HG02623 (cell line): ENCODE measurements at regions not wholly inside any gene's neighbourhood (a gene's known extent, or its start where the extent isn't known, plus 50 kb on each side); places are given as distances from the start of the nearest gene placed in this dataset.
"Not testable (repeated sequence)": the region's sequence is repeated elsewhere in the genome, so short reads cannot be mapped to it uniquely, and the experiment has no call there.

Experiments
- ATAC-seq: cut with Tn5 transposase; IDR thresholded peaks from one replicate; pipeline ENCODE4 v1.9.1; 2021; ENCODE audit warnings: moderate library complexity; ENCODE audit not compliant: unreplicated experiment

GRCh38 chr1:233435622-233436021 is 108.1 kb downstream of the MAP3K21 start:
- ATAC-seq, result no peak

- ATAC-seq, result no peak
Observed at GRCh38 chr1:233439721-233440120, 112.2 kb downstream of the MAP3K21 start.

GRCh38 chr1:233440951-233441401 is 113.5 kb downstream of the MAP3K21 start:
- no peak for ATAC-seq

GRCh38 chr1:233442026-233442780 is 114.7 kb downstream of the MAP3K21 start:
- no peak for ATAC-seq

GRCh38 chr1:233443040-233443760 is 115.7 kb downstream of the MAP3K21 start:
- no peak for ATAC-seq

GRCh38 chr1:233444484-233444883 is 117.0 kb downstream of the MAP3K21 start:
- ATAC-seq, result no peak

- ATAC-seq, result no peak
Observed at GRCh38 chr1:233445737-233446136, 118.2 kb downstream of the MAP3K21 start.

- no peak for ATAC-seq
Observed at GRCh38 chr1:233446935-233447334, 119.4 kb downstream of the MAP3K21 start.

- ATAC-seq, result no peak
Observed at GRCh38 chr1:233448109-233448689, 120.7 kb downstream of the MAP3K21 start.

- no peak for ATAC-seq
Observed at GRCh38 chr1:233452724-233453123, 125.2 kb downstream of the MAP3K21 start.

GRCh38 chr1:233453433-233454200 is 126.1 kb downstream of the MAP3K21 start:
- ATAC-seq, result no peak

- ATAC-seq, result peak; percentile 64
Observed at GRCh38 chr1:233459470-233459945, 132.0 kb downstream of the MAP3K21 start.

- ATAC-seq, result peak; percentile 14
Observed at GRCh38 chr1:233459968-233460367, 132.4 kb downstream of the MAP3K21 start.

- ATAC-seq, result no peak
Observed at GRCh38 chr1:233460692-233461091, 133.2 kb downstream of the MAP3K21 start.

GRCh38 chr1:233461847-233462246 is 134.3 kb downstream of the MAP3K21 start:
- no peak for ATAC-seq

- ATAC-seq, result no peak
Observed at GRCh38 chr1:233463333-233463732, 135.8 kb downstream of the MAP3K21 start.

- no peak for ATAC-seq
Observed at GRCh38 chr1:233465745-233466343, 138.3 kb downstream of the MAP3K21 start.

GRCh38 chr1:233470741-233471499 is 143.0 kb upstream of the KCNK1 start:
- ATAC-seq, result no peak

GRCh38 chr1:233471851-233472250 is 142.1 kb upstream of the KCNK1 start:
- ATAC-seq, result not testable (repeated sequence)

GRCh38 chr1:233472796-233473195 is 141.1 kb upstream of the KCNK1 start:
- not testable (repeated sequence) for ATAC-seq
